ENCODE measurements at regions not wholly inside any gene's neighbourhood (a gene's known extent, or its start where the extent isn't known, plus 50 kb on each side); places are given as distances from the start of the nearest gene placed in this dataset.

DNA sequence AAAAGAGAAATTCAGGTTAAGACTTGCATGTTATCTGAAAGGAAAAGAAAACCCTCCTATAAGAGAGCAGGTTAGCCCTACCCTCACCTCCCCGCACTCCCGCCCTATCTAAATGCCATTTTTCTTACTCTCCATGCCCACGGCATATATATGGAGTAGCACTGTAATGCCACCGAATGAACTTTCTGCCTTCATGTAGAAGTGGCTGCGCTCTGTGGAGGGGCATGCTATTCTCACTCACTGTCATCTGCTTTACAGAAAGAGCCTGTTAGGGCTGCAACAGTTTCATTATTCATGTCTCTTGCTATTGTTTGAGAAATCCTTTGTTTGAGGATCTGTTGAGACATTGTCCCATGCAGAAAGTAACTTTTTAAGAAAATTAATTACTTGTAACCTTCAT lies 1190.6 kb downstream of the SORCS1 start:
- TF ChIP-seq POLR2A (IDR thresholded peaks at IDR 0.05; ENCODE audit: control extremely low read depth in 1 of 2, low read depth in 2 of 2, low read length in 2 of 2) = no peak
- TF ChIP-seq PHF8 (conservative IDR thresholded peaks at IDR 0.05; ENCODE audit: low read depth, low read length) = no peak
- no peak for TF ChIP-seq CREB1 (IDR thresholded peaks at IDR 0.05)
- TF ChIP-seq, protein P1, sequence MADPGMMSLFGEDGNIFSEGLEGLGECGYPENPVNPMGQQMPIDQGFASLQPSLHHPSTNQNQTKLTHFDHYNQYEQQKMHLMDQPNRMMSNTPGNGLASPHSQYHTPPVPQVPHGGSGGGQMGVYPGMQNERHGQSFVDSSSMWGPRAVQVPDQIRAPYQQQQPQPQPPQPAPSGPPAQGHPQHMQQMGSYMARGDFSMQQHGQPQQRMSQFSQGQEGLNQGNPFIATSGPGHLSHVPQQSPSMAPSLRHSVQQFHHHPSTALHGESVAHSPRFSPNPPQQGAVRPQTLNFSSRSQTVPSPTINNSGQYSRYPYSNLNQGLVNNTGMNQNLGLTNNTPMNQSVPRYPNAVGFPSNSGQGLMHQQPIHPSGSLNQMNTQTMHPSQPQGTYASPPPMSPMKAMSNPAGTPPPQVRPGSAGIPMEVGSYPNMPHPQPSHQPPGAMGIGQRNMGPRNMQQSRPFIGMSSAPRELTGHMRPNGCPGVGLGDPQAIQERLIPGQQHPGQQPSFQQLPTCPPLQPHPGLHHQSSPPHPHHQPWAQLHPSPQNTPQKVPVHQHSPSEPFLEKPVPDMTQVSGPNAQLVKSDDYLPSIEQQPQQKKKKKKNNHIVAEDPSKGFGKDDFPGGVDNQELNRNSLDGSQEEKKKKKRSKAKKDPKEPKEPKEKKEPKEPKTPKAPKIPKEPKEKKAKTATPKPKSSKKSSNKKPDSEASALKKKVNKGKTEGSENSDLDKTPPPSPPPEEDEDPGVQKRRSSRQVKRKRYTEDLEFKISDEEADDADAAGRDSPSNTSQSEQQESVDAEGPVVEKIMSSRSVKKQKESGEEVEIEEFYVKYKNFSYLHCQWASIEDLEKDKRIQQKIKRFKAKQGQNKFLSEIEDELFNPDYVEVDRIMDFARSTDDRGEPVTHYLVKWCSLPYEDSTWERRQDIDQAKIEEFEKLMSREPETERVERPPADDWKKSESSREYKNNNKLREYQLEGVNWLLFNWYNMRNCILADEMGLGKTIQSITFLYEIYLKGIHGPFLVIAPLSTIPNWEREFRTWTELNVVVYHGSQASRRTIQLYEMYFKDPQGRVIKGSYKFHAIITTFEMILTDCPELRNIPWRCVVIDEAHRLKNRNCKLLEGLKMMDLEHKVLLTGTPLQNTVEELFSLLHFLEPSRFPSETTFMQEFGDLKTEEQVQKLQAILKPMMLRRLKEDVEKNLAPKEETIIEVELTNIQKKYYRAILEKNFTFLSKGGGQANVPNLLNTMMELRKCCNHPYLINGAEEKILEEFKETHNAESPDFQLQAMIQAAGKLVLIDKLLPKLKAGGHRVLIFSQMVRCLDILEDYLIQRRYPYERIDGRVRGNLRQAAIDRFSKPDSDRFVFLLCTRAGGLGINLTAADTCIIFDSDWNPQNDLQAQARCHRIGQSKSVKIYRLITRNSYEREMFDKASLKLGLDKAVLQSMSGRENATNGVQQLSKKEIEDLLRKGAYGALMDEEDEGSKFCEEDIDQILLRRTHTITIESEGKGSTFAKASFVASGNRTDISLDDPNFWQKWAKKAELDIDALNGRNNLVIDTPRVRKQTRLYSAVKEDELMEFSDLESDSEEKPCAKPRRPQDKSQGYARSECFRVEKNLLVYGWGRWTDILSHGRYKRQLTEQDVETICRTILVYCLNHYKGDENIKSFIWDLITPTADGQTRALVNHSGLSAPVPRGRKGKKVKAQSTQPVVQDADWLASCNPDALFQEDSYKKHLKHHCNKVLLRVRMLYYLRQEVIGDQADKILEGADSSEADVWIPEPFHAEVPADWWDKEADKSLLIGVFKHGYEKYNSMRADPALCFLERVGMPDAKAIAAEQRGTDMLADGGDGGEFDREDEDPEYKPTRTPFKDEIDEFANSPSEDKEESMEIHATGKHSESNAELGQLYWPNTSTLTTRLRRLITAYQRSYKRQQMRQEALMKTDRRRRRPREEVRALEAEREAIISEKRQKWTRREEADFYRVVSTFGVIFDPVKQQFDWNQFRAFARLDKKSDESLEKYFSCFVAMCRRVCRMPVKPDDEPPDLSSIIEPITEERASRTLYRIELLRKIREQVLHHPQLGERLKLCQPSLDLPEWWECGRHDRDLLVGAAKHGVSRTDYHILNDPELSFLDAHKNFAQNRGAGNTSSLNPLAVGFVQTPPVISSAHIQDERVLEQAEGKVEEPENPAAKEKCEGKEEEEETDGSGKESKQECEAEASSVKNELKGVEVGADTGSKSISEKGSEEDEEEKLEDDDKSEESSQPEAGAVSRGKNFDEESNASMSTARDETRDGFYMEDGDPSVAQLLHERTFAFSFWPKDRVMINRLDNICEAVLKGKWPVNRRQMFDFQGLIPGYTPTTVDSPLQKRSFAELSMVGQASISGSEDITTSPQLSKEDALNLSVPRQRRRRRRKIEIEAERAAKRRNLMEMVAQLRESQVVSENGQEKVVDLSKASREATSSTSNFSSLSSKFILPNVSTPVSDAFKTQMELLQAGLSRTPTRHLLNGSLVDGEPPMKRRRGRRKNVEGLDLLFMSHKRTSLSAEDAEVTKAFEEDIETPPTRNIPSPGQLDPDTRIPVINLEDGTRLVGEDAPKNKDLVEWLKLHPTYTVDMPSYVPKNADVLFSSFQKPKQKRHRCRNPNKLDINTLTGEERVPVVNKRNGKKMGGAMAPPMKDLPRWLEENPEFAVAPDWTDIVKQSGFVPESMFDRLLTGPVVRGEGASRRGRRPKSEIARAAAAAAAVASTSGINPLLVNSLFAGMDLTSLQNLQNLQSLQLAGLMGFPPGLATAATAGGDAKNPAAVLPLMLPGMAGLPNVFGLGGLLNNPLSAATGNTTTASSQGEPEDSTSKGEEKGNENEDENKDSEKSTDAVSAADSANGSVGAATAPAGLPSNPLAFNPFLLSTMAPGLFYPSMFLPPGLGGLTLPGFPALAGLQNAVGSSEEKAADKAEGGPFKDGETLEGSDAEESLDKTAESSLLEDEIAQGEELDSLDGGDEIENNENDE (IDR thresholded peaks at IDR 0.05; ENCODE audit: insufficient replicate concordance, low read length) = no peak
- TF ChIP-seq HDAC6 (IDR thresholded peaks at IDR 0.05; ENCODE audit: low read depth, low read length) = no peak
- no peak for TF ChIP-seq EGR1 (IDR thresholded peaks at IDR 0.05; ENCODE audit: borderline replicate concordance, low read depth, low read length)
- no peak for TF ChIP-seq RFX5 (IDR thresholded peaks at IDR 0.05; ENCODE audit: borderline replicate concordance, low read depth, low read length)
